NOMO-1 treated with dmso at 0.1 percent for 144 hours (cell line): ENCODE measurements at regions not wholly inside any gene's neighbourhood (a gene's known extent, or its start where the extent isn't known, plus 50 kb on each side); places are given as distances from the start of the nearest gene placed in this dataset.

Experiments used
- DNase-seq: peaks from one replicate; lab custom pipeline; 2025; ENCODE audit not compliant: unreplicated experiment; lab: John Stamatoyannopoulos, UW

DNA sequence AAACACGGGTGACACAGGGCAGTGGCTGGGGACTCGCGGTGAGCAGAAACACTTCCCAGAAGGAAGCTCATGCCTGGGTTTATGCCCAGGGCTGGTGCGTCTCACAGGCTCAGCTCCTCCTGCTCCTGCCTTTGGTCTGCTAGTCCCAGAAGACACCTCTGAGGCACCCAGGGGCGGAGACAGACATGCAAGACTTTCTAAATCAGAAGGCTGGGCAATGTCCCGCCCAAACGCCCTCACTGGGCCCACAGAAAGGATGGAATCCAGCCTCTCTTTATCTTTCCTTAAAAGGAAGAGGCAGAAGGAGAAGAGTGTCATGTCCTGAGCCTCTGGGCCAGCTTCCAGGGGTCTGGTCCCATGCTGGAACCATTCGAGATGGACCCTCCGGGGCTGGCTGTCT, 197.7 kb upstream of the RPL38 start:
- DNase-seq: no peak

DNA sequence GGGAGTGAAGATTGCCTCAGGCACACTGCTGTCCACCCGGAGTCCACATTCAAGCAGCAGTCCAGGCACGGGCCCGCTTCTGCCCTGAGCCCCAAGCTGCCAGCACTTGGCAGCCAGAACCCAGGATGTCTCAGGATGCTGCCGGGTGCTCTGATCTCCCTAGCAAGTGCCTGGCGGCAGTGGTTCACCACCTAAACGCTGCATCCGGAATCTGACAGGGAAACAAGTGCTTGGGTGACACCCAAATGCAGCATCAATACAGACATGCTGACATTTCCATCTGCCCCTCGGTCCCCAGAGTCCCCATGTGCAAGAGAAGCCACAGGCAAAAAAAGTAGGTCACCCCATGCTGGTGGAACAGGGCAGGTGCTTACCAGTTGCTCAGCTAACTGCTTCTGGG, 197.1 kb upstream of the RPL38 start:
- DNase-seq: no peak

DNA sequence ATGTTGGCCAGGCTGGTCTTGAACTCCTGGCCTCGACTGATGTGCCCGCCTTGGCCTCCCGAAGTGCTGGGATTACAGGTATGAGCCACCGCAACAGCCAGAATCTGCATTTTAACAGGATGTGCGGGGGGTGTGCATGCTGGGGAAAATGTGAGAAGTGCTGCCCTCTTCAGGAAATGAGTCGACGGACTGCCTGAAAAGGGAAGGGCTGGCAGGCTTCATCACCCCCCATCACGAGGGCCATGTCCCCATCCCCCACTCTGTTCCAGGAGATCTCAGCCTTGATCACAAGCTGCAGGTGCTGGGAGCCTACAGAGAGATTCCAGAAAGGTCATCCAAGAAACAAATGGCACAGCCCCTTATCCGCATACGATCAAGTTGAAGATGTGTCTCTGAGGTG, 195.3 kb upstream of the RPL38 start:
- DNase-seq: peak; percentile 5

DNA sequence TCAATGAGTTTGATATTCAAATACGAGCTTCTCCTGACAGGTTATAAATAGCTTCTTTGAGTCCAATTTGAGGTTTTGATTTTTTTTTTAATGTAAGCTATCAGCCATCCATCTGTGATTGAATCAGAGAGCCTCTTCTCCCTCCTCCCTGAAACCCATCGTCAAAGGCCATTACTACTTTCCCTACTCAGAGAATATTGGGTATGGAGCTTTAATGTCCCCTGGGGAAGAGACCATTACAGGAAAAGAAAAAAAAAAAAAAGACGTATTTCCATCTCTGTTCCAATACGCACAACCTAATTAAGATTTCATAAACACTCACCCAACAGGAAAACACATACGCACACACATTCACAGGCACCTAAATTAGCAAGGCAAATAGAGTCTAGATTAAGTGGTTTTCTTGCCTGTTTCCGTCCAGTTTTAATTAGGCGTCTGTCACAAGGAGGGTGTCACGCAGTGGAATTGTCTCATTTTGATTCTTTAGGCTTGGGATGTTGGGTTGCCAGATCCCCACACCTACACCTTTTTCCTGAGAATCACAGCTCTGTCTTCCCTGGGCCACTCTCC, 194.3 kb upstream of the RPL38 start:
- no peak for DNase-seq

DNA sequence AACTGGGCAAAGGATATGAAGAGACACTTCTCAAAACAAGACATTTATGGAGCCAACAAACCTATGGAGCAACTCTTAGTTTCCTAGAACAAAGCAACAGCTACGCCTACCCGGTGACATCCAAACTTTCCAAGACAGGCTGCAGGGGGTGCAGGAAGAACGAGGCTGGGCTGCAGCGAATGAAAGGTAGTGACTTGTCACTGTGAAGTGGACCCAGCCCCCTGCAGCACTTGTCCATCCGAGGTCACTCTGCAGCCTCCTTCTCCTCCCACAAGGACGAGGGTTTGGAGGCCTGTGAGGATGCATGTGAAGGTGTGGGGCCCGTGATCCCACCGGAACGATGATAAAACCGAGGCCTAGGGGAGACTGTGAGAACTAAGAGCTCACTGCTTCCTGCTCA, 192.6 kb upstream of the RPL38 start:
- DNase-seq: no peak

DNA sequence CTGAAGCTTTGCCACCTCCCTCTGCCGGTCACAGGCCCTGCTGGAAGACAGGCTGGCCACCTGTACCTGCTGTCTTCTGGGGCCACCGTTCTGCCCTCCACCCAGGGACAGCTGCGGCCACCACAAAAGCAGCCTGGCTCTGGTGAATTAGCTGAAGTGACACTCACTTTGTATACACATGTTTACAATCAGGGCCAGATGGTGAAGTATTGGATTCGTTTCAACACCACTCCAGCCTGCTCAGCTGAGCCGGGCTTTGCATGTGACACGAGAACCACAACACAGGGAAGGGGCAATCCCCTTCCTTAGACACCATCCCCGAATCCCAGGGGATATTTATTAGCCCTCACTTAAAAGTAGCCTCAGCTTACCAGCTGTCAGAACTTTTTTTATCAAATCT, 191.5 kb upstream of the RPL38 start:
- DNase-seq: no peak

DNA sequence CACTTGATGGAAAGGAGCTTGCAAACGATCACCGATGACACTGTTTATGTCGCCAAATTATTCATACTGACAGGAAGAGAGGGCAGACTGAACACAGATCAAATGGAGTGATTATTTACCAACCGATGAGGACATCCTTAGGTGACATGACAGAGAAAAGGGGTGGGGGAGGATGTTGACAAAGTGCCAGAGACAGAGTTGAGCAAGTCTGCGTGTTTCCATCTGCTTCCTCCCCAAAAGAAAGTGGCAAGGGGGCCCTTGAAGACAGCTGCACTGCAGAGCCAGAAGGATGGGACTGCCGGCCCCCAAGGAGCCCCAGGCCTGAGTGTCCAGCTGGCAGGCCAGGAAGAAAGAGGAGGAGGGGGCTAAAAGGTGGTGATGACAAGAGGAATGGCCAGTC, 191.0 kb upstream of the RPL38 start:
- peak; percentile 19 for DNase-seq

DNA sequence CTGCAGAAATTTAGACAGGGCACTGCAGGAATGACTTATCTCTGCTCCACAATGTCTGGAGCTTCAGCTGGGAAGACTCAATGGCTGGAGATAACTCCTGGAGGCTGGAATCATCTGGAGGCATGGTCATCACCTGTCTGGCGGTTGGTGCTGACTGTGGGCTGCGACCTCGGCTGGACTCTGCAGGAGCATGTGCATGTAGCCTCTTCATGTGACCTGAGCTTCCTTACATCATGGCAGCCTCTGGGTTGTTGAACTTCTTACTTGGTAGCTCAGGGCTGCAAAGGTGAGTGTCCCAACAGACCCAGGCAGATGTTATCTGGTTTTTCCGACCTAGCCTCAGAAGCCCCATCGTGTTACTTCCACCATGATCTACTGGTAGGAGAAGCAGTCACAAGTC, 188.2 kb upstream of the RPL38 start:
- no peak for DNase-seq

DNA sequence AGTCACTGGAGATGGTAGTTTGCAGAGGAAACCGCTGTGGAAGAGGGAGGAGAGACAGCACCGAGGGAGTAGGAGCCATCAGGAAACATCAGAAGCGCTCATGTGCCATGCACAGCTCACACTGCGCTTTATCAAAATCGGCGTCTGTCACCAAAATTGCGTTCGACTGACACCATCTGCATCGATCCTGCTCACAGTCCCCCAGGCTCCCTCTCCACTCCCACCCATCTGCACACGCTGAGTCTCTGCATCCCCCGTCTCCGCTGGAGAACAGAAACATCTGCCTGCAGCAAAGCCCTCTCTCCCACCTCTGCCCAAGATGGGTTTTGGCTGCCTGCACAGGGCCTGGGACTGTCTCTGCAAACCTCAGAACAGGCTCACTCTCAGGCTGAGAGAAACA, 187.5 kb upstream of the RPL38 start:
- DNase-seq: no peak

DNA sequence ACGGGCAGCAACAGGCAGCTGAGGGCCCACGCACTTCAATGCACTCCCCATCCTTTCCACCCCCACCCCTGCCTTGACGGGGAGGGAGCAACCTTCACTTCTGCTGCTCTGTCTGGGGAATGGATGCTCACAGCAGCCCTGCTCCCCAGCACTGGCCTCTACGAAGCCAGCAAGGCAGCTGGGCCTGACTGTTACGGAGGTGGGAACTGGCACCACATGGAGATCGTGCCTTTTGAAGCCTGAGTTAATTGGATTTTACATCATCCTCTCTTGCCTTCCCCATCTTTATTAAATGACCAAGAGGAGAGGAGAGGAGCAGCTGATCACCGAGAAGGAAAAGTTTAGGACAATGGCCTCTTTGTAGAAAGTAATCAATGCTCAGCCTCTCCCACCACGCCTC, 187.0 kb upstream of the RPL38 start:
- DNase-seq: no peak

DNA sequence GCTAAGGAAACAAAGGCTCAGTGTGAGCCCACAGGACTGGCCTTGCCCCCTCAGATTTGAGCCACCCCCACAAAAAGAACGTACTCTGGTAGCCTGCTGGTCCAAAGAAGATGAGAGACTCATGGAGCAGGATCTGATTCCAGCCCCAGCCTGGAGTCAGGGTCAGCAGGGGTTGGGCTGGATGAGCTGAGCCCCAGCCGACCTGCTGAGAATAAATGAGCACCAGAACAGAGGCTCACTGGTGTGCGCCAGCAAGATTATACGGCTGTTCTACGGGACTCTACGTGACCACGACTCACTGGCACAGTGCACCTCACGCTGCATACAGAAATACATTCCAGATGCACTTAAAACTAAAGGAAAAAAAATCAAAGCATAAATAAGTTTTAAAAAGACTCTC, 186.0 kb upstream of the RPL38 start:
- DNase-seq: no peak

DNA sequence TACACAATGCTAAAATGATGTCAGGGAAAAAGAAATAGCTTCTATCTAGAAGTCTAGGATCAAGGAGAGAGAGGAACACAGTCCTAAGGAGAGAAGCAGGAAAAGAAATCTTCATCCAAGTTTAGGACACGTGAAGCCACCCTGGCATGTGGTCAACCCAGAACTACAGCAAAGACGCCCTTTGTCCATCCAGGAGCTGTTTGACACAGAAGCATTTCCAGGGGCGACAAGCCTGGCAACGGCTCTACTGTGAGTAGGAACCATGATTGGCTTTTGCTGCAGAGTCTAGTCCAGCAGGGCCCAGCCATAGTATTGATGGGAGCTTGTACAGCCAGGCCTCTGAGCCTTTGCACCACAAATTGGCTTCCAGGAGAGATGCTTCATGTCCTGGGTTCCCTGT, 185.4 kb upstream of the RPL38 start:
- DNase-seq: no peak

DNA sequence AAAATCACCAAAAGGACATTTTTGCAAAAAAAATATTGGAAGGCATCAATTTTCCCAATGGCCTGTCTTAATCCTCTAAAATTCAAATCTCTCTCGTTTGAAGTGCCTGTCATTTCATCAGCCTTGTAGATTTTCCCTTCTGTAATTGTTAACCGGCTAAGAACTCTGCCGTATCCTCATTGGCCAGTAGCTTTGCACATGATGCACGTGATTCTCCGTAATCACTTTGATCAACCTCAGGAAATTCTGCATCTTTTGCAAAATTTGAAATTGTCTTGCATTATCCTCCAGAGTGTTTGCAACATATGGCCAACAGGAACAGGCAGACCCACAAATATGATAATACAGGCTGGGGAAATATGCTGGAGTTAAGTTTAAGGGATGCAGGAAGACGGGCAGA, 184.2 kb upstream of the RPL38 start:
- no peak for DNase-seq

DNA sequence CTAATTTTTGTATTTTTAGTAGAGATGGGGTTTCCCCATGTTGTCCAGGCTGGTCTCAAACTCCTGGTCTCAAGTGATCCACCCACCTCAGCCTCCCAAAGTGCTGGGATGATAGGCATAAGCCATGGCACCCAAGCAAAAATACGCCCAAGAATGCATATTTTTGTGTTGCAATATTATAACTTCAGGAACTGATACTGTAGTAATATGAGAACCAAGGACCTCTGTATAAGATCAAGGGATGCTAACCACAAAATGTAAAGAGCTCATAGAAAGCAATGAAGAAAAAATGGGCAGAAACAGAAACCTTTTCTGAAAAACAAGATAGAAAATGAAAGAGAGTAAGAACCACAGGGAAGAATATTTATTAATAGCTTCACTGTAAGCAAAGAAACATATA, 183.6 kb upstream of the RPL38 start:
- no peak for DNase-seq

DNA sequence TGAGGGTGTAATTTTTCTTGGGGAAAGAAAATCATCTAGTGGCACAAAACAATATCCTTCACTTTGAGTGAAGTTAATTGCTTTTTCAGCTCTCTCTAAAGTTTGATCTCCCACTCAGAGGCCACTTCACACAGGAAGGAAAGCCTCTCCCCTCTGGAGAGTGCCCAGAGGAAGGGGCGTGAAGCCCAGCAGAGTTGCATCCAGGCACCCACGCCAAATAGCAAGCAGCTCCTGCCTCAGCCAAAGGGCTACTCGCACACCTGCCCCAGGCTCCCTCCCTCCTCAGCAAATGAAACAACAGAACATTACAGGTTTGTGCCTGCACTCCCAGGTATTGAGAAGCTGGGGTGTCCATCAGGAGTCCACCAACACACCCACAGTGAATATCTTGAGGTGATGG, 183.0 kb upstream of the RPL38 start:
- DNase-seq: no peak

DNA sequence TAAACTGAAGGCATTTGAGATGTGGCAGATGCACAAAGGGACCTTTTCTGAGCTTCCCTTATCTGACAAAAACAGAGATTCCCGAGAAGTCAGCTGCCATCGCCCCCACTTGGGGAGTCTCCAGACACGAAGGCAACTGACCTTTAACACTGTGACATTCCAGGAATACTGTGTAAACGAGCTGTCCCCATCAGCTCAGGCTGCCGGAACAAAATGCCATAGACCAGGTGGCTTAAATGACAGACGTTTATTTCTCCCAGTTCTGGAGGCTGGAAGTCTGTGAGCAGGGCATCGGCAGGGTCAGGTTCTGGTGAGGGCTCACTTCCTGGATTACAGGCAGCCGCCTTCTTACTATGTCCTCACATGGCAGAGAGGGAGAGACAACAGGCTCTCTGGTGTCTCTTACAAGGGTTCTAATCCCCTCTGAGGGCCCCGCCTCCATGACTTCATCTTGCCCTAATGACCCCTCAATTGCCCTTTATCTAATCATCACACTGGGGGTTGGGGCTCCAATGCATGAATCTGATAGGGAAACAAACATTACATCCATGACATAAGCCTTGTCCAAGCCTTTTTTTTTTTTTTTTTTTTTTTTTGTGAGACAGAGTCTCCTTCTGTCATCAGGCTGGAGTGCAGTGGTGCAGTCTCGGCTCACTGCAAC, 178.5 kb upstream of the RPL38 start:
- no peak for DNase-seq

DNA sequence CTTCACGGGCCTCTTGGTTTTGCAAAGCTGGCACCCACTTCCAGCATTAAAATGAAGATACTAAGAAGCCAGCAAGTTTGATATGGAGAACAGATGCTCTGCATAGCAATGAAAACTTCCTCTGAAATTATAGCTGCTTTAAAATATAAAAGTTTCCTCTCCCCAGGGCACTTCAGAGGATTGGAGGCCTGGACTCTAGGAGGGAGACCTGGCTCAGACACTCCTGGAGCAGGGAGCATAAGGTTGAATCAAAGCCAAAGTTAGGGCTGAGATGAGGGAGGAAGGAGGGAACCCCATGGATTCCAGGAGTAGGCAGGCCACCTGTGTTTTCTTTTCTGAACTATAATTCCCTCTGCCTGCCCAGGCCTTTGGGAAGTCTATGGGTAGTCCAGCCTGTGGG, 176.0 kb upstream of the RPL38 start:
- no peak for DNase-seq

DNA sequence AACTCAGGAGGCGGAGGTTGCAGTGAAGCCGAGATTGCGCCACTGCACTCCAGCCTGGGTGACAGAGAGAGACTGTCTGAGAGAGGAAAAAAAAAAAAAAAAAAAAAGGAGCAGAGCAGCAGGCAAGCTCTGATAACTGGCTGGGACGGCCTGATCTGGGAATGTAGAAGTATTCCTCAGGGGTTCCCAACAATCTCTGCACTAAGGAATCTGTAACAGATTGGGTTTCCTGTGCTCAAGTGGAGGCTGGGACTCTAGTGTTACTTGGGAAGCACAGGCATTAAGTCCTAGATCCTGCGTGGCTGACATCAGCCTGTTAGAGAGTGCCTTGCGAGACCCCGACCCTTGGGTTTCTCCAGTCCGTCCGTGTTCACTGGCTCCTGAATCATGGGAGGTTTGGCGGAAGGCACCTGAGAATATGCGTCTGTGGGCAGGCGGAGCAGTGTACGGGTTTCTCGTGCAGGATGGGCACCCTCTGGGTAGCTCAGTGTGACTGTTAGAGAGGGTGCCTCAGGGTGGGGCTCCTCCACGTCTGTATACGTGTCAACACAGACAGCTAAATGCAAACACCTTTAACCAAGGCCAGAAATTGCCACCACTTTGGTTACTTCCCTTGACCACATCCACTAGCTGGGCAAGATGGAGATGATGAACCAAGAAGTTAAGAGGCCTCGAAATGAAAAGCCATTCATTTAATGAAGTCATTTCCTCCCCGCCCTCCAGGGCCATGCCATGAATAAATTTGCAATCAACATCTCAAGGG, 174.9 kb upstream of the RPL38 start:
- no peak for DNase-seq

DNA sequence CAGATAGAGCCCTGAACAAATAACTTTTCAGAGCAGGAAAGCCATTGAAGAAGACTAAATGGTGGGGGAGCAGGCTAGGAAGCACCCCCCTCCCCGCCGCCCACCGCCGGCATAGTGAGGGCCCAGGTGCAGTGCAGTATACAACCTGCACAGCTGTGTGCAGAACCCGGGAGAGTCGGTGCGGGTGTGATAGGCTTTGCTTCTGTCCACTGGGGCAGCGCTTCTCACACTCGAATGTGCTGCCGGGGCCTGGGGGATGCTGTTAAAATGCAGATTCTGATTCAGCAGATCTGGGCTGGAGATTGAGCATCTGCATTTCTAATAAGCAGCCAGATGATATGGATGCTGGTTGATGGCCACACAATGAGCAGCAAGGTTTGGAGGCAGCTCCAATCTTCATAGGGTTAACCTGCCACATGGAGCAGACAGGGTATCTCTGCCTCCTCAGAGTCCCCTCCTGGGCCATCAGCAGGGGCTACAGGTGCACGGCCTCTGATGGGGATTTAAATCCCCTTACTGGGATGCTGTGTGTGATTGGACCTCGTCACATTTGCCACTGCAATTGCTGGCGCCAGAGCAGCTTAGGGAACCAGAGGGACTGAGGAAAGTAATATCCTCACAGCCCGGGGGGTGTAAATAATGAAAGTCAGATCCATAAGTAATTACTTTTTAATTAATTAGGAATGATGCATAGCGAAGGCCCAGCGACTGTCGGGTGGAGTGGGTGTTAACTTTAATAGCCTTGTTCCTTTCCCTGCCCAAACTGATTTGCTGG, 172.0 kb upstream of the RPL38 start:
- no peak for DNase-seq

DNA sequence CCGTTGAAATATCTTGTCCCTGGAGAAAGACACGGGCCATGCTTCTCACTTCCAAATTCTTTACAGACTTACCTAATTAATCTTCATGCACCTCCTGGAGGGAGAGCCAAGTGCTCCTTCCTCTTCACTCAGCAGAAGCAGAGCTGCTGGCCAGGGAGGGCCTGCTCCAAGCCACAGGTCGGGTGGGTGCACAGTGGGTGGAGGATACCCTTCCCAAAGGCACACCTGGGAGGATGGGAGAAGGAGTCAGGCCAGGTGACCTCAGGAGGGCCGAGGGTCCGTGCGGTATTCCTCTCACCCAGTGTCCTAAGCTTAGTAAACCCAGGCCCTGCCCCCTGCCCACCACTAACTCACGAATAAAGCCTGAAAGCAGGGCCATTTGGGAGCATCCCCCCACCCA, 171.3 kb upstream of the RPL38 start:
- DNase-seq: no peak

DNA sequence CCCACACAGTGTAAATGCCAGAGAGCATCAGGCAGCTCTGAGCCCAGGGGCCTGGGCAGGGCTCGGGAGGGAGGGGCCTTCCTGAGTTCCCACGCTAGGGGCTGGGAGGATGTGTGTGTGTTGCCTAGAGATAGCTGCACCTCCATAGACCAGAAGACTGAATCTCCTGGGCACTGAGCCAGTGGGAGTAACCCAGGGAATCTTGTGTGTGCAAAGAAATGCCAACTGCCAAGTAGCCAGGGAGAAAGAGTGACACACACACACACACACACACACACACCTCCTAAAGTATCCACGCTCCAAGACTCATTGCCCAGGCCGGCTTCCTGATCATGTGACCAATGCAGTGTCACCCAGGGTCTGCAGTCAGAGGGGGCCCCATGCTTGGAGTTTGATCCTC, 166.2 kb upstream of the RPL38 start:
- DNase-seq: no peak

DNA sequence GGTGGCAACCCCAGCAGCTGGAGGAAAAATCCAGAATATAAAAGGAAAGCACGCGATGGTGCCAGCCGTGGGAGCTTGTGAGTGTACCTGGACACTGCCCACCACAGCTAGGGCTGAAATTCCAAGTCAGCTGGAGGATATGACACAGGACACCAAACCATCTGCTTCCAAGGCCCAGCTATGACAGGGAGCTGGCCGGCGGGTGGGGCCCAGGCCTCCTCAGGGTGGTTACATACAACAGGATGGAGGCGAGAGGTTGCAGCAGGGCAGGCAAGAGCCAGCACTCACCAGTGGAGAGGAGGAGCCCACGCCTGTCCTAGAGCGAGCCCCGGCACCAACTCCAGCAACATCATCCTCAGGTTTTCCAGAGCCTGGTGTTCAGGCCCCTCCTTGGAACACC, 163.2 kb upstream of the RPL38 start:
- DNase-seq: no peak
